Activated CD4-positive, alpha-beta T cell treated with anti-CD3 and anti-CD28 coated beads for 48 hours (primary cell): ENCODE measurements at regions not wholly inside any gene's neighbourhood (a gene's known extent, or its start where the extent isn't known, plus 50 kb on each side); places are given as distances from the start of the nearest gene placed in this dataset.

Source experiments
- DNase-seq: peaks from one replicate; pipeline ENCODE4 v3.0.0-alpha.2; 2020

DNA sequence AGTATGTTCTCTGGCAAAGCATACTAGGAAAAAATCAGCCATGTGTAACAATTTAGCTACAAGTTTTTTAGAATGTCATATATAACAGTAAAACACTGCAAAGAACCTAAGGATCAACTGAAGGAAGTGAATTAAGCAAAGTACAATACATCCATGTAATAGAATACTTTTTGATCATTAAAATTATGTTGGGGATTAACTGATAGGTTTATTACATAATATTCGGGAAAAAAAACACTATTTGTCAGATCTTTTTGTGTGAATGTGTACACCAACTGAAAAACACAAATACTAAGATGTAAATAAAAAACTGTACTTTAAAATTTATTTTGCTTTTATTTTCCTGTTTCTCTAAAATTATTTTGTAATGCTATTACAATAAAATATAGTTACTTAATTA lies 185.5 kb upstream of the DYNLRB2 start:
- DNase-seq = no peak

GRCh38 chr16:80350061-80350460 lies 190.7 kb upstream of the DYNLRB2 start:
- DNase-seq = no peak

GRCh38 chr16:80347900-80348299 lies 192.9 kb upstream of the DYNLRB2 start:
- DNase-seq = no peak

GRCh38 chr16:80347002-80347401 lies 193.8 kb upstream of the DYNLRB2 start:
- DNase-seq = no peak

DNA sequence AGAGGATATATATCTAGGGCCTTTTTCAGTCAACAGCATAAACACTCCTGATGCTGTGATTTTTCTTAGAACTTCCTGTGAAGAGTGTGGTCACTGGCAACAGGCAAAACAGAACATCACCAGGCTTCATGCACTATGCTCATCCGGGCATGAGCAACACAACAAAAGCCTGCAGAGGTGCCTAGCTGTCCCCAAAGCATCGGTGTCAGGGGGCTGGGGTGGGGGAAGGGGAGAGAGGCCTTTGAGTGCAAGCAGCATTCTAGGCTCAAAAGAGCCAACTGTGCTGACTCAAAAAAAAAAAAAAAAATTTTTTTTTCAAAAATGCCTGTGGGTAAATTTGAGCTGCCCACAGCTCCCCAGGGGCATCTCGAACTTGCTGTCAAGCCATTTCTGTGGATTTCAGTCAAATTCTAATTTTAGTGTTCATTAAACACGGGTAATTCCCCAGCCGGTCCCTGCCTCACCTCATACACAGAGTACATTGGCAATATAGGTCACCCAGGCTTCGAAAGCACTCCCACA lies 194.6 kb upstream of the DYNLRB2 start:
- no peak for DNase-seq

DNA sequence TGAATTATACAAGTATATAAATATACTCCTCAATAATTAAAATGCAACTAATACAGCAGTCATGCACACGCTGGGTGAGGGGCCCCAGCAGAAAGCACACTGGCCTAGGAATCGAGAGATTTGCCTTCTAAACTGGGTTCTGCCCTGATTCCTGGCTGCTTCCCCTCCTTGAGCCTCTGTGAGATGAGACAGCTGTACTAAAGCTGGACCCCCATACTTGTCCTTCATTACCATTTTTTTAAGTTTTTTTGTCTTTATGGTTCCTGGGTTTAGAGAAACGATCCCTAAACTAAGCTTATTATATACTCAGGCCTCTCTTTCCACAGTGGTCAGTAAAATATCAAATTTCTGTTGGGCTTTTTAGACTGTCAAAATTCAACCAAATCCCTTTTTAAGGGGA lies 195.1 kb upstream of the DYNLRB2 start:
- DNase-seq = no peak

DNA sequence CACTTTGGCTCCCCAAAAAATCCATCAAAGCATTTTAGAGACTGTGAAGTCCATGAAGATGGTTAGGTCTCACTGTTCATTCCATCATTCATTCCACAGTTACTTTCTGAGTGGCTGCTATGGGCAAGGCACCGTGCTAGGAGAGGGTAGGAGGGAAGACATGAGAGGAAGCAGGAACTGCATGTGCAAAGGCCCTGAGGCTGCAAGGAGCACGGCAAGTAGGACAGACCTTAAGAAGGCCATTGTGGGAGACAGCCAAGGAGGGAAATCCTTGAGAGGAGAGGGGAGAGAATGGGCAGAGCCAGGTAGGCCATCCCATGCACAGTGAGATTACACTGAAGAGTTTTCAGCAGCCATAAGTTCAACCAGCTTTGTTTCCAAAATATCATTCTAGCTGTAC lies 196.2 kb upstream of the DYNLRB2 start:
- no peak for DNase-seq

- no peak for DNase-seq
Observed at GRCh38 chr16:80341263-80341662, 199.5 kb upstream of the DYNLRB2 start.

DNA sequence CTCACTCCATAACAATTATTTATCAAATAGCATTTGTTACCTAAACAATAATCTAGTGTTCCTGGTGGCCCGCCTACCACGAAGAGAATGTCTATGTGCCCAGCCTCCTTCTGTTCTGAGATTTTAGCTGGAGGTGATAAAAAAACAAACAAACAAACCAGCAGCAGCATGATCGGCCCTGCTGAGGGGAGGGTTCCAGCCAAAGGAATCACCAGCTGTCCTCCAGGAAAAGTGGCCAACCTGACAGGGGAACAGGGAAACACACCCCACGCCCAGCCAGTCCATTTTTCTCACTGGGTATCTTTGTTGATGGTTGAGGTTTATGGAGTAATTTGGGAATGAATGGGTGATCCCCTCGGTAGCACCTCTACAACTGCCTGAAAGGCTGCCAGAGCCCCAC lies 203.0 kb upstream of the DYNLRB2 start:
- no peak for DNase-seq

DNA sequence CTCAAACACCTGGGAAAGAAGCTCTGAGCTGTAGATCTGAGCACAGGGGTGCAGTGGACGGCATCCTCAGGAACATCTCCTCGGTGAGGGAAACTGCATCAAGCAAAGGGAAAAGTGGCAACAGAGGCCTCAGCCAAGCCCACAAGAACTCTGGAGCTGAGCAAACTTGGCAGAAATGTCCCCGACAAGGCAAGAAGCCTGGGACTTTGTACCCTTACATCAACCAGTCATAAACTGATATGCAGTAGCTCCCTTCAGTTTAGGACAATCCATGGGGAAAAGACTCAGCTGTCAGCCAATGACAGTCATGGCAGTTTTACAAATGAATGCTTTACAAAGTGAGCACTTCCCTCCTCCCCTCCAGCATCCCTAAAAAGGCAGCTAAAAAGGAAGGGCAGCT lies 210.0 kb upstream of the DYNLRB2 start:
- DNase-seq = no peak

DNA sequence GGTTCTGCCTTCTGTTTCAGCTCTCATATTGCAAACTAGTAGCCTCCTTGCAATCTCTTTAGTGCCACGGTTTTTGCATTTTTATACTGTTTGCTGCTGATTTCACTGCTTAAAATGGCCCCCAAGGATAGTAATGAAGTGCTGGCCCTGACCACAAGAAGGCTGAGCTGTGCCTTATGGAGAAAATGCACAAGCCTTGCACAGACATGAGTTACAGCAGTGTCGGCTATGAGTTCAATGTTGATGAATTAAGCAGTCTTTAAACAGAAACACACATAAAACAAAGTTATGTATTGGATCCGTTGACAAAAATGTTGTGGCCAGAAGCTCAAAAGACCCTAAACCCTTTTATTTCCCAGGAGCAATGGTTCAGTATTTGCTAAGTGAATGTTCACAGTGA lies 210.6 kb upstream of the DYNLRB2 start:
- DNase-seq = no peak

DNA sequence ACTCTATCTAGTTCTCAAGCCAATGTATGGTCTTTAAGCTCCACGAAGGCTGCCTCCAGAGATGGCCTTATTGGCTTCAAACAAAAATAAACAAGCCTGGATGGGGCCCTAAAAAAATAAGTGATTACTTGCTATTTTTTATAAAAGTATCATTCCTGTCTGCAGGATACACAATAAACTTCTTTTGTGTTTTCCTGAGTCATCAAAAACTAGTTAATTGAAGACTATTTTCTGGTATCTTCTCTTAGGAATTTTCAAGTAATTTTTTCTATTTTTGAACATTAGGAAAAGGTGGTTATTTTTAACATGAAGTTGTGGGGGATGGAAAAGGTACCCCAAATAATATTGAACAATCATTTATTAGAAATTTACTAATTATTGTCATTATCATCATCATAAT lies 213.1 kb upstream of the DYNLRB2 start:
- no peak for DNase-seq

DNA sequence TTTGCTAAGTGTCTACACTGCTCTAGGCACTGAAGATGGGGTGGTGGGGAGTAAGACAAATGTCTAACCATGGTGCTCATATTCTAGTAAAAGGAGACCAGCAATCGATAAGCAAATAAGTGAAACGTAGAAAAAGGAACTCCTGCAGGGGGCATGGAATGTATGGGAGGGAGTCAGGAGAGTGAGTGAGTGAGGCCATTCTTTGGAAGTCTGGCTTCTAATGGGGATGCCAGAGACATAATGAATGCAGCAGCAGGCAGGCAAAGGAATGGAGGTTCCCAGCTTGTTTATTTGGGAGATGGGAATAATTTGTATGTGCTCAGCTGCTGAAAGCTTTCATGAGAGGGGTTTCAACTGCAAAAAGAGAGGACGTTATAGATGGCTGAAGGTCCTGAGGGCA lies 216.4 kb upstream of the DYNLRB2 start:
- no peak for DNase-seq

DNA sequence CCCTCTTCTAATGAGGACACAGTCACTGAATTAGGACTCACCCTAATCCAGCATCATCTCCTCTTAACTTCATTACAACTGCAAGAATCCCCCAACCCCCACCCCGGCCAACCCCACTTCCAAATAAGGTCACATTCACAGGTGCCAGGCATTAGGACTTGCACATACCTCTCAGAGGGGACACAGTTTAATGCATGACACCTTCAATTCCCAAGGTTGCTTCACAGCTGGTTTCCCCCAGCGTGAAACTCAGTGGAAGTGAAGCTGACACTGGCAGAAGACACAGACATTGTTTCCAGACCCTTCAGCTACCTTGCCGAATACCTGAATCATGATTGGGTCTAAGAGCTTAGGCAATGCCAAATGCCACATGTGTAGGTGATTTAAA lies 217.0 kb upstream of the DYNLRB2 start:
- DNase-seq = no peak

DNA sequence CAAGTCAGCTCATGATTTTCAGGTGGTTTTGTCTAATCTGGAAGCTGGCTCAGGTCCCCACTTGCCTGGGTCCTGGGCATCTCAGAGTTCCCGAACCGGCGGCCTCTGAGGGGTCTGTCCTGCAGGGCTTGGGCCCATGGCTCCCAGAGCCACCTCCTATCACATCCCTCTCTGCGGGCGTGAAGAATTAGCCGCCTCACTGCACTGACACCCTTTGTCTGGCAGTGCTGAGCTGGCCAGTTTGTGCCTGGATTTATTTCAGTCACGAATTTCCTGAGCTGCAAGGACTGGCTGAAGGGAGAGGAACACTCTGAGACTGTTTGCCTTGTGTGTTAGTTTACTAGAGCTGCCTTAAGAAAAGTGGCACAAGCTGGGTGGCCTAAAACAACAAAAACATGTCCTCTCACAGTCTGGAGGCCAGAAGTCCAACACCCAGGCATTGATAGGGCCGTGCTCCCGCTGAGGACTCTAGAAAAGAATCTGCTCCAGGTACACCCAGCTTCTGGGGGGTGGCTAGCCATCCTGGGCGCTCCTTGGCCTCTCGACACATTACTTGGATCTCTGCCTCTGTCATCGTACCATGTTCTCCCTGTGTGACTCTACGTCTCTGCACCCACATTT lies 217.5 kb upstream of the DYNLRB2 start:
- DNase-seq = no peak

GRCh38 chr16:80319181-80319580 lies 221.6 kb upstream of the DYNLRB2 start:
- DNase-seq = peak; percentile 7

DNA sequence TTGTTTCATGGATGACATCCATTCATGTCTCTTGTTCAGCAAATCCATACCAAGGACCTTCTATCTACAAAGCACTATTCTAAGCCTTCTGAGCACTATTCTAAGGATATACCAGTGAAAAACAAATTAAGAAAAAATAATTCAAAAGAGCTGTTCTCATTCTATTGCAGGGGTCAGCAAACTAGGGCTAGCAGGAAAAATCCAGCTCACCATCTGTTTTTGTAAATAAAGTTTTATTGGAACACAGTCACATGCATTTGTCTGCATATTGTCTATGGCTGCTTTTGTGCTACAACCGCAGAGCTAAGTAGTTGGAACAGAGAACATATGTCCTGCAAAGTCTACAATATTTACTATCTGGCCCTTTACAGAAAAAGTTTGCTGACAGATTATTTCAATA lies 222.7 kb upstream of the DYNLRB2 start:
- no peak for DNase-seq

DNA sequence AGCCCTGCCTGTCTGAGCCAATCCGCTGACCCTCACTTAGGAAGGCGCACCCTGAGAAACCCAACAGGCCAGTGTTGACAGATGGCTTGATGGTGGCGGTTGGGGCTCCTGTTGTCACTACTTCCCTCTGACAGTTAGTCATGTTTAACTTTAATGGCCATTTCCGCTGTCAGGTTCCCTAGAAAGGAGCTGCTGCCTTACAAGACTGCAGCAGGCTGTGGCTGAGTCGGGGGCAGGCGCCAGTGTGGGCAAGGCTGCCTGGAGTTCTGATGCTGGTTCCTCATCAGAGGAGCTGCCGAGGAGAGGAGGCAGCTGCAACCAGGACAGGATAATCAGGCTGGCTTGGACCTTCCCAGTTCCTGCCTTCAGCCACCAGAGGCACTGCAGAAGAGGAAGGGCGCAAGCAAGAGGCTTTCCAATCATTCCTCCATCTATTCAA lies 223.2 kb upstream of the DYNLRB2 start:
- DNase-seq = peak; percentile 4

DNA sequence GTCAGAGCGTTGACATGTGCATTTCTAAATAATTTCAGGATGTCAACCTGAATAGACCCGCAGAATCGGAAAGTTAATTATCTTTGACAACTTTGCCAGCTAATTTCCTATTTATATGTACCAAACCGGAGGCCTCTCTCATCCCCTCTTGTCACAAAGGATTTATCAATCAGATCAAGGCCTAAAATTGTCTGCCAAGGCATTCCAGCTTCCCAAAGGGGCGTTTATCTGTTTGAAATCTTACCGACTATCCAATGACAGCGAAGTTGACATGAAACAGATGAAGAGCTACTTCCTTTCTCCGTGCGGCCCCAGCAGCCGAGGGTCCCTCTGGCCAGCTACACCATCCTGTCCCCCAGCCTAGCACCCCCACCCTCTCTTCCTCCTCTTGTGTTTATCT lies 223.7 kb upstream of the DYNLRB2 start:
- no peak for DNase-seq

DNA sequence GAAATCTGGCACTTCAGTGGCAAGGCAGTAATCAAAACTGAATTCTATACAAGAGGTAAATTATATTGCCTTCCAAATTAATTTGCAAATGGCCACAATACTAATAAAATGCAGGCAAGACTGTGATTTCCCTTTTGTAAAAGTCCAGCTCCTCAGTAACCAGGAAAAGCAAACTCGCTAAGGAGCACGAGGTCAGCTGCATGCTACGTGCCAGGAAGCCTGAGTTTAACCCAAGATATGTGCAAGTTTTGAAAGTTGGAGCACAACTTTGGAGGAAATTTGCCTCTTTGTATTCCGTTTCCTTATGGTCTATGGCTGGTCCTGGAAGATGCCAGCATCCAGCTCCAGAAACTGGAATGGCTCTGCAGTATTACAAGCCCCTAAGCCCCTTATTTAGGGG lies 226.8 kb upstream of the DYNLRB2 start:
- DNase-seq = no peak

DNA sequence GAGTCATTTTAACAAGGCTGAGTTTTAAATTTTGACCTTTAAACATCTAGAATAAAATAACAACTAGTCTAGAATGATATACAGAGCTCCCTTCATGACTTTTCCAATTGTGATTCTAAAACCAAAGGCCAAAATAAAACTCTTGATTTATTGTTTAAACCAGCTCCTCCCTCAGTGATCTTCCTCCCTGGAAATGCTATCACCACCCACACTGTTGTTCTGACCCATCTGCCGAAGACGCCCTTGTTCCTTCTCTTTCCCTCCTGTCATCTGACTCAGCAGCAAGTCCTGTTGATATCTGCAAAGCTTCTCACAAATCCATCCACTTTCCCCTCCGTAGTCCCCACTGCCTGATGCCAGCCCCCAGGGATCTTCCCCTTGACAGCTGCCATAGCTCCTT lies 231.6 kb upstream of the DYNLRB2 start:
- no peak for DNase-seq

DNA sequence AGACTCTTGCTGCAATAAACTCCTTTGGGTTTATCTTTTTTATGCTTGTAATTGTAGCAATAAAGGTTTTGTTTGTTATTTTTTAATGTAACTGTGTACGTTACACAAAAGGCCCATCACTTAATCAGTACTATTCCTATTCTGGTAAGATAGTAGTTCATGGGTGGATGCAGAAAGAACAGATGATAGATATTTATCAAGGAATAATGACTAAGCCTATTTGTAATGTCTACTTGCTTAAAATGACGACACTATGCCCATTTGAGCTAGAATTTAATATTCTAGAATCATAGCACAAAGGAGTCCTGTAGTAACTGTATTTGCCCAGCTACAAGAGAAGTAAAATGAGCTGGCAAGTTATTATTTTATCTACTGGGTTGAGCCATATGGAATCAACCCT lies 235.4 kb upstream of the DYNLRB2 start:
- no peak for DNase-seq

- DNase-seq = no peak
Observed at GRCh38 chr16:80303691-80304090, 237.1 kb upstream of the DYNLRB2 start.

DNA sequence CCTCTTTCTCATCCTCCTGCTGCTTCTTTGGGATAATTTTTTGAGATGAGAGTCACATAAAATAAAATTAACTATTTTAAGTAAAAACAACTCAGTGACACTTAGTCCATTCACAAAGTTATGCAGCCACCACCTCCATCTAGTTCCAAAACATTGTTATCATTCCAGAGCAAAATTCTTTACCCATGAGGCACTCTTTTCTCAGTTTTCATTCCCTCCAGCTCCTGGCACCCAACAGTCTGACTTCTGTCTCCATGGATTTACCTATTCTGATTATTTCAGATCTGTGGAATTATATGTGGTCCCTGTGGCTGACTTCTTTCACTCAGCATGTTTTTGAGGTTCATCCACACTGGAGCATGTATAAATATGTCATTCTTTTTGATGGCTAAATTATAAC lies 239.9 kb upstream of the DYNLRB2 start:
- no peak for DNase-seq

- DNase-seq = no peak
Observed at GRCh38 chr16:80300456-80300855, 240.3 kb upstream of the DYNLRB2 start.

DNA sequence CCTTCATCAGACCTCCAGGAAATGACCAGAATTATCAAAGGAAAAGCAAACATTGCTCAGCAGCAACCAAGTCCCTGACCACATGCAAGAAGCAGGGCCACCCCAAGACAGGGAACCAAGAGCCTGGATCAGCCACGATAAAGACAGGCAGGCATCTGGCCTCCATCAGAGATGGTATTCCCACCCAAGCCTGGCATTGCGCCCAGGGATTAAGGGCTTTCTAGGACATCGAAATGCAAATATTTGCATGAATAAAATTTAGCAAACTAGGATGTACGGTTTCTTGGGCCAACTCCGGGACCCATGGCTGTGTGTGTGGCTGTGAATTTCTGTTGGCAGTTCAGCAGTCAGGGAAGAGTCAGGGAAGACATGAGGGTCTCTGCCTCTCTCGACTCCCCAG lies 241.4 kb upstream of the DYNLRB2 start:
- no peak for DNase-seq
